ENCODE measurements at regions not wholly inside any gene's neighbourhood (a gene's known extent, or its start where the extent isn't known, plus 50 kb on each side); places are given as distances from the start of the nearest gene placed in this dataset.

GRCh38 chr18:72114801-72115594, 429.1 kb downstream of the CBLN2 start:
- H3K4me3 ChIP-seq (ENCODE audit: low read depth, low read length) = no peak overlapping the region
- no peak for DNase-seq (ENCODE audit: low read depth)
- TF ChIP-seq CTCF (IDR thresholded peaks at IDR 0.05; ENCODE audit: control insufficient read depth, extremely low read depth, insufficient read depth) = no peak

GRCh38 chr18:72107647-72108383, 436.3 kb downstream of the CBLN2 start:
- no peak for TF ChIP-seq CTCF (IDR thresholded peaks at IDR 0.05; ENCODE audit: control insufficient read depth, extremely low read depth, insufficient read depth)
- no peak overlapping the region for H3K4me3 ChIP-seq (ENCODE audit: low read depth, low read length)
- DNase-seq (ENCODE audit: low read depth) = peak; percentile 63

- TF ChIP-seq CTCF (IDR thresholded peaks at IDR 0.05; ENCODE audit: control insufficient read depth, extremely low read depth, insufficient read depth) = no peak
- no peak for DNase-seq (ENCODE audit: low read depth)
Measured at GRCh38 chr18:72104851-72105250, 439.3 kb downstream of the CBLN2 start.

GRCh38 chr18:72102412-72102811, 441.7 kb downstream of the CBLN2 start:
- H3K4me3 ChIP-seq (ENCODE audit: low read depth, low read length) = no peak overlapping the region
- no peak for TF ChIP-seq CTCF (IDR thresholded peaks at IDR 0.05; ENCODE audit: control insufficient read depth, extremely low read depth, insufficient read depth)
- no peak for DNase-seq (ENCODE audit: low read depth)

More at GRCh38 chr18:72104851-72105250, 439.3 kb downstream of the CBLN2 start:
- no peak overlapping the region for H3K4me3 ChIP-seq (ENCODE audit: low read depth, low read length)

GRCh38 chr18:72100465-72101004, 443.6 kb downstream of the CBLN2 start:
- TF ChIP-seq CTCF (IDR thresholded peaks at IDR 0.05; ENCODE audit: control insufficient read depth, extremely low read depth, insufficient read depth) = no peak
- no peak for DNase-seq (ENCODE audit: low read depth)
- no peak overlapping the region for H3K4me3 ChIP-seq (ENCODE audit: low read depth, low read length)

- no peak overlapping the region for H3K4me3 ChIP-seq (ENCODE audit: low read depth, low read length)
- TF ChIP-seq CTCF (IDR thresholded peaks at IDR 0.05; ENCODE audit: control insufficient read depth, extremely low read depth, insufficient read depth) = no peak
- DNase-seq (ENCODE audit: low read depth) = no peak
Measured at GRCh38 chr18:72091369-72091768, 452.8 kb downstream of the CBLN2 start.
